ENCODE measurements at regions not wholly inside any gene's neighbourhood (a gene's known extent, or its start where the extent isn't known, plus 50 kb on each side); places are given as distances from the start of the nearest gene placed in this dataset.

DNA sequence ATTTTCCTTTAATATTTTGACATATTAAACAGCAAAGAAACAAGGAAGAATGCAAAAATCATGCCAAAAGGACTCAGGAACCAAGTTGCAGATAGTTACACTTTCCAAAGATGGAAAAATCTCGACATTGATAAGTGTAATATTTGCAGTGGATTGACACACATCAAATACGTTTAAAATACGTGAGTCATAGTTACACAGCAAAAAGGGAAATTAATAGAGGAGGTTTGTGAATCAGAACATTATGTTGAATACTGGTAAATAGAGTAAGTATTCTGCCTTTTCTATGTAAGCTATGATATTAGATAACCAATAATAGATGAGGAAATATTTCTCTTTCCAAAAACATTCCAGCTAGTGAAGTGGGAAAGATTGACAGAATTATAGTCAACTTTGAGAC is 1761.3 kb upstream of the IGFBP7 start:
- FAIRE-seq, result no peak
- Histone ChIP-seq H3K9me3 (ENCODE audit: control insufficient read depth in 2 of 3, insufficient read depth in 1 of 3, low read length in 3 of 3) (no peaks in the 10 kb centered on the region), H3K27me3 (ENCODE audit: control insufficient read depth, insufficient read depth, low read length) (no peaks in the 10 kb centered on the region), H3K9ac (ENCODE audit: low read length in 3 of 3) (no peak overlapping the region), H3K36me3 (ENCODE audit: control insufficient read depth in 2 of 3, insufficient read depth in 3 of 3, low read length in 3 of 3) (no peaks in the 10 kb centered on the region), H3K4me1 (ENCODE audit: control insufficient read depth in 2 of 3, insufficient read depth in 2 of 3, low read depth in 1 of 3, low read length in 3 of 3) (no peaks in the 10 kb centered on the region), H3K4me3 (ENCODE audit: low read length in 3 of 3) (no peak overlapping the region), H3K27ac (ENCODE audit: low read depth in 2 of 2, low read length in 2 of 2) (no peak overlapping the region)
- no peak for DNase-seq
- TF ChIP-seq, protein P1, sequence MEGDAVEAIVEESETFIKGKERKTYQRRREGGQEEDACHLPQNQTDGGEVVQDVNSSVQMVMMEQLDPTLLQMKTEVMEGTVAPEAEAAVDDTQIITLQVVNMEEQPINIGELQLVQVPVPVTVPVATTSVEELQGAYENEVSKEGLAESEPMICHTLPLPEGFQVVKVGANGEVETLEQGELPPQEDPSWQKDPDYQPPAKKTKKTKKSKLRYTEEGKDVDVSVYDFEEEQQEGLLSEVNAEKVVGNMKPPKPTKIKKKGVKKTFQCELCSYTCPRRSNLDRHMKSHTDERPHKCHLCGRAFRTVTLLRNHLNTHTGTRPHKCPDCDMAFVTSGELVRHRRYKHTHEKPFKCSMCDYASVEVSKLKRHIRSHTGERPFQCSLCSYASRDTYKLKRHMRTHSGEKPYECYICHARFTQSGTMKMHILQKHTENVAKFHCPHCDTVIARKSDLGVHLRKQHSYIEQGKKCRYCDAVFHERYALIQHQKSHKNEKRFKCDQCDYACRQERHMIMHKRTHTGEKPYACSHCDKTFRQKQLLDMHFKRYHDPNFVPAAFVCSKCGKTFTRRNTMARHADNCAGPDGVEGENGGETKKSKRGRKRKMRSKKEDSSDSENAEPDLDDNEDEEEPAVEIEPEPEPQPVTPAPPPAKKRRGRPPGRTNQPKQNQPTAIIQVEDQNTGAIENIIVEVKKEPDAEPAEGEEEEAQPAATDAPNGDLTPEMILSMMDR (IDR thresholded peaks at IDR 0.05; ENCODE audit: borderline replicate concordance, extremely low read depth, insufficient read depth), result no peak
- intact Hi-C loops (cut with DNase I), result no loop called here

DNA sequence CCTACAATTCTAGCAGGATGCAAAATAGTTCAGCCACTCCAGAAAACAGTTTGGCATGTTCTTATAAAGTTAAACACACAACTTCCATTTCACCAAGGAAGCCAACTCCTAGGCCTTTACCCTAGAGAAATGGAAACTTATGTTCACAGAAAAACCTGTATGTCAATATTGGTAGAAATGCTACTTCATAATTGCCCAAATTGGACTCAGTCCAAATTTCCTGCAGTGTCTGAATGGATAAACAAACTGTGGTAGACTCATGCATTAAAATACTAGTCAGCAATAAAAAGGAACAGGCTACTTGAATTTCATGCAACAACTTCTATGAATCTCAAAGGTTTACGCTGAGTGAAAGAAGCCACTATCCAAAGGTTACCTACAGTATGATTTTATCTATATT is 1738.8 kb upstream of the IGFBP7 start:
- no peak for FAIRE-seq
- intact Hi-C loops (cut with DNase I), result no loop called here
- H3K9ac ChIP-seq (ENCODE audit: low read length in 3 of 3), result no peak overlapping the region
- no peak overlapping the region for H3K27ac ChIP-seq (ENCODE audit: low read depth in 2 of 2, low read length in 2 of 2)
- no peaks in the 10 kb centered on the region for H3K27me3 ChIP-seq (ENCODE audit: control insufficient read depth, insufficient read depth, low read length)
- TF ChIP-seq, protein P1 (IDR thresholded peaks at IDR 0.05; ENCODE audit: borderline replicate concordance, extremely low read depth, insufficient read depth), result no peak
- H3K4me1 ChIP-seq (ENCODE audit: control insufficient read depth in 2 of 3, insufficient read depth in 2 of 3, low read depth in 1 of 3, low read length in 3 of 3), result no peaks in the 10 kb centered on the region
- H3K36me3 ChIP-seq (ENCODE audit: control insufficient read depth in 2 of 3, insufficient read depth in 3 of 3, low read length in 3 of 3), result no peaks in the 10 kb centered on the region
- H3K4me3 ChIP-seq (ENCODE audit: low read length in 3 of 3), result no peak overlapping the region
- DNase-seq, result no peak
- H3K9me3 ChIP-seq (ENCODE audit: control insufficient read depth in 2 of 3, insufficient read depth in 1 of 3, low read length in 3 of 3), result no peaks in the 10 kb centered on the region

- no peaks in the 10 kb centered on the region for H3K27me3 ChIP-seq (ENCODE audit: control insufficient read depth, insufficient read depth, low read length)
- no peak overlapping the region for H3K4me3 ChIP-seq (ENCODE audit: low read length in 3 of 3)
- FAIRE-seq (peak; percentile 78), DNase-seq (no peak)
- H3K9ac ChIP-seq (ENCODE audit: low read length in 3 of 3), result no peak overlapping the region
- TF ChIP-seq, protein P1 (IDR thresholded peaks at IDR 0.05; ENCODE audit: borderline replicate concordance, extremely low read depth, insufficient read depth), result no peak
- no peaks in the 10 kb centered on the region for H3K36me3 ChIP-seq (ENCODE audit: control insufficient read depth in 2 of 3, insufficient read depth in 3 of 3, low read length in 3 of 3)
- no peaks in the 10 kb centered on the region for H3K4me1 ChIP-seq (ENCODE audit: control insufficient read depth in 2 of 3, insufficient read depth in 2 of 3, low read depth in 1 of 3, low read length in 3 of 3)
- H3K27ac ChIP-seq (ENCODE audit: low read depth in 2 of 2, low read length in 2 of 2), result no peak overlapping the region
- intact Hi-C loops (cut with DNase I), result no loop called here
- no peaks in the 10 kb centered on the region for H3K9me3 ChIP-seq (ENCODE audit: control insufficient read depth in 2 of 3, insufficient read depth in 1 of 3, low read length in 3 of 3)
Measured at GRCh38 chr4:58843455-58843854, 1733.3 kb upstream of the IGFBP7 start.

DNA sequence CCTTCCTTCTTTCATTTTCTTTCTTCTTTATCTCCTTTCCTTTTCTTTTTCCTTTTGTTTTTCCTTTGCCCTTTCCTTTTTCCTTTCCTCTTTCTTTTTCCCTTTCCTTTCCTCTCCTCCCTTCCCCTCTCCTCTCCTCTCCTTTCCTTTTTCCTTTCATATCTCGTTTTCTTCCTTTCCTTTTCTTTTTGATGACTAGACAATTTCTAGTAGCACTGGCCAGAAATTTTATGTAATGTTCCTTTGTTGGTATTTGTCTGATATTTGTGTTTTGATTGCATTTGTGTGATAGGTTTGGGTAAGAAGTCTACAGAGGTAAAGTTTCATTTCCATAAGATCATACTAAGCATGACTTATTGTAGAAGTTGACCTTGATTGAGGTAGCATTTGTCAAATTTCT is 1722.9 kb upstream of the IGFBP7 start:
- no peak overlapping the region for H3K9ac ChIP-seq (ENCODE audit: low read length in 3 of 3)
- H3K4me3 ChIP-seq (ENCODE audit: low read length in 3 of 3), result no peak overlapping the region
- no peak for FAIRE-seq
- intact Hi-C loops (cut with DNase I), result no loop called here
- TF ChIP-seq, protein P1 (IDR thresholded peaks at IDR 0.05; ENCODE audit: borderline replicate concordance, extremely low read depth, insufficient read depth), result no peak
- H3K9me3 ChIP-seq (ENCODE audit: control insufficient read depth in 2 of 3, insufficient read depth in 1 of 3, low read length in 3 of 3), result no peaks in the 10 kb centered on the region
- DNase-seq, result no peak
- H3K27me3 ChIP-seq (ENCODE audit: control insufficient read depth, insufficient read depth, low read length), result no peaks in the 10 kb centered on the region
- no peak overlapping the region for H3K27ac ChIP-seq (ENCODE audit: low read depth in 2 of 2, low read length in 2 of 2)
- no peaks in the 10 kb centered on the region for H3K4me1 ChIP-seq (ENCODE audit: control insufficient read depth in 2 of 3, insufficient read depth in 2 of 3, low read depth in 1 of 3, low read length in 3 of 3)
- H3K36me3 ChIP-seq (ENCODE audit: control insufficient read depth in 2 of 3, insufficient read depth in 3 of 3, low read length in 3 of 3), result no peaks in the 10 kb centered on the region

All from kidney (tissue), 13 donors.